ENCODE measurements at regions not wholly inside any gene's neighbourhood (a gene's known extent, or its start where the extent isn't known, plus 50 kb on each side); places are given as distances from the start of the nearest gene placed in this dataset.

DNA sequence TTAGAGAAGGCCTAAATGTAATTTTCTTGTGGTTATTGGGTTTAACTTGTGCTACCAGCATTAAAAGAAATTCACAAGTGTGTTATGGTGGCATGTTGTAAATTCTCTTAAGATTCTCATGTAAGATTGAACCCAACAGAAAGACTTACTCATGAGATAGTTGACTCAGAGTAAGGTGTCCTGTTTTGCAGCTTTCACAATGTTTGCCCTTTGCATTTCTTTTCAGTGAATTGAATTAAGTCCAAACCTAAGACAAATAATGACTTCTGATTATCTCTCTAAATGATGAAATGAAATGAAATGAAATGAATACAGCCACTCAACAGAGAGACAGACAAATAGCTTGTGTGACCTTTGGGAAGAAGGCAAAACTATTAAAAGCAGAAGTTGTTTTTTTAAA, 1696.9 kb upstream of the WWC1 start:
- Histone ChIP-seq H3K36me3 (ENCODE audit: control insufficient read depth, insufficient read depth, low read length) (no peaks in the 10 kb centered on the region), H3K4me3 (ENCODE audit: low read length) (no peak overlapping the region), H3K4me1 (ENCODE audit: control insufficient read depth, insufficient read depth, low read length) (no peaks in the 10 kb centered on the region), H3K27me3 (ENCODE audit: control insufficient read depth, insufficient read depth, low read length) (no peaks in the 10 kb centered on the region), H3K27ac (ENCODE audit: low read length) (no peak overlapping the region), H3K9me3 (ENCODE audit: control insufficient read depth, insufficient read depth, low read length) (no peaks in the 10 kb centered on the region)
- intact Hi-C loops (cut with micrococcal nuclease) = no loop called here
- H3K27ac Mint-ChIP-seq = no peak overlapping the region
- H3K4me3 Mint-ChIP-seq = no peak overlapping the region
- H3K4me1 Mint-ChIP-seq = no peaks in the 10 kb centered on the region
- ATAC-seq = no peak
- DNase-seq = no peak
- no peaks in the 10 kb centered on the region for H3K27me3 Mint-ChIP-seq (ENCODE audit: low read depth in 2 of 2)
- H3K36me3 Mint-ChIP-seq = no peaks in the 10 kb centered on the region
- peaks cover 20 to 22% of the 10 kb centered on the region in 2 donors for H3K9me3 Mint-ChIP-seq
- TF ChIP-seq CTCF (IDR thresholded peaks at IDR 0.05) = no peak

GRCh38 chr5:166595274-166595951, 1696.0 kb upstream of the WWC1 start:
- no peak for TF ChIP-seq CTCF (IDR thresholded peaks at IDR 0.05)
- H3K9me3 Mint-ChIP-seq = peaks cover 21 to 23% of the 10 kb centered on the region in 2 donors

GRCh38 chr5:166596043-166596442, 1695.4 kb upstream of the WWC1 start:
- intact Hi-C loops (cut with micrococcal nuclease) = no loop called here
- no peaks in the 10 kb centered on the region for H3K36me3 Mint-ChIP-seq
- 75% methylated on average over 6 of the region's 7 CpGs for WGBS (ENCODE audit: insufficient coverage)
- ATAC-seq (no peak), DNase-seq (no peak)
- TF ChIP-seq CTCF (IDR thresholded peaks at IDR 0.05) = no peak
- Histone ChIP-seq H3K9me3 (ENCODE audit: control insufficient read depth, insufficient read depth, low read length) (no peaks in the 10 kb centered on the region), H3K27me3 (ENCODE audit: control insufficient read depth, insufficient read depth, low read length) (no peaks in the 10 kb centered on the region), H3K27ac (ENCODE audit: low read length) (no peak overlapping the region), H3K36me3 (ENCODE audit: control insufficient read depth, insufficient read depth, low read length) (no peaks in the 10 kb centered on the region), H3K4me3 (ENCODE audit: low read length) (no peak overlapping the region), H3K4me1 (ENCODE audit: control insufficient read depth, insufficient read depth, low read length) (no peaks in the 10 kb centered on the region)
- peaks cover 18 to 20% of the 10 kb centered on the region in 2 donors for H3K9me3 Mint-ChIP-seq
- H3K4me1 Mint-ChIP-seq = no peaks in the 10 kb centered on the region
- H3K27ac Mint-ChIP-seq = no peak overlapping the region
- H3K4me3 Mint-ChIP-seq = no peak overlapping the region
- no peaks in the 10 kb centered on the region for H3K27me3 Mint-ChIP-seq (ENCODE audit: low read depth in 2 of 2)

More at GRCh38 chr5:166595274-166595951, 1696.0 kb upstream of the WWC1 start:
- Histone ChIP-seq H3K4me3 (ENCODE audit: low read length) (no peak overlapping the region), H3K9me3 (ENCODE audit: control insufficient read depth, insufficient read depth, low read length) (no peaks in the 10 kb centered on the region), H3K4me1 (ENCODE audit: control insufficient read depth, insufficient read depth, low read length) (no peaks in the 10 kb centered on the region), H3K27me3 (ENCODE audit: control insufficient read depth, insufficient read depth, low read length) (no peaks in the 10 kb centered on the region), H3K27ac (ENCODE audit: low read length) (no peak overlapping the region), H3K36me3 (ENCODE audit: control insufficient read depth, insufficient read depth, low read length) (no peaks in the 10 kb centered on the region)
- Mint-ChIP-seq H3K4me1 (no peaks in the 10 kb centered on the region), H3K27me3 (ENCODE audit: low read depth in 2 of 2) (no peaks in the 10 kb centered on the region), H3K4me3 (no peak overlapping the region), H3K36me3 (no peaks in the 10 kb centered on the region), H3K27ac (no peak overlapping the region)
- 79% methylated on average over 6 of the region's 7 CpGs for WGBS (ENCODE audit: insufficient coverage)
- ATAC-seq (no peak), DNase-seq (no peak)
- intact Hi-C loops (cut with micrococcal nuclease) = no loop called here

- DNase-seq (no peak), ATAC-seq (no peak)
- no peaks in the 10 kb centered on the region for H3K4me1 ChIP-seq (ENCODE audit: control insufficient read depth, insufficient read depth, low read length)
- H3K27ac ChIP-seq (ENCODE audit: low read length) = no peak overlapping the region
- H3K27me3 Mint-ChIP-seq (ENCODE audit: low read depth in 2 of 2) = no peaks in the 10 kb centered on the region
- no peak overlapping the region for H3K4me3 ChIP-seq (ENCODE audit: low read length)
- H3K9me3 ChIP-seq (ENCODE audit: control insufficient read depth, insufficient read depth, low read length) = no peaks in the 10 kb centered on the region
- intact Hi-C loops (cut with micrococcal nuclease) = no loop called here
- H3K36me3 ChIP-seq (ENCODE audit: control insufficient read depth, insufficient read depth, low read length) = no peaks in the 10 kb centered on the region
- TF ChIP-seq CTCF (IDR thresholded peaks at IDR 0.05) = no peak
- H3K27me3 ChIP-seq (ENCODE audit: control insufficient read depth, insufficient read depth, low read length) = no peaks in the 10 kb centered on the region
- H3K4me3 Mint-ChIP-seq = no peak overlapping the region
- no peak overlapping the region for H3K27ac Mint-ChIP-seq
- H3K9me3 Mint-ChIP-seq = peaks cover 22 to 31% of the 10 kb centered on the region in 2 donors
- H3K36me3 Mint-ChIP-seq = peaks cover under 1% of the 10 kb centered on the region
- WGBS (ENCODE audit: insufficient coverage) = 92% methylated on average over 2 of the region's 2 CpGs
- no peaks in the 10 kb centered on the region for H3K4me1 Mint-ChIP-seq
These were observed 1689.2 kb upstream of the WWC1 start for GRCh38 chr5:166602271-166602670.

All from natural killer cell (primary cell).